AG10803 (cell line): ENCODE measurements at regions not wholly inside any gene's neighbourhood (a gene's known extent, or its start where the extent isn't known, plus 50 kb on each side); places are given as distances from the start of the nearest gene placed in this dataset.
A peak's percentile ranks its signal among the peaks of the same experiment; 100 is the strongest.

Experiments
- DNase-seq: peaks from one replicate; pipeline ENCODE4 v3.0.0; 2010; ENCODE audit warnings: low read depth
- H3K4me3 ChIP-seq: 2 replicates; pipeline ENCODE4 v1.5.1; 2011; ENCODE audit warnings: mild to moderate bottlenecking, low read length, control low read depth
- TF ChIP-seq, protein P1 (sequence below): conservative IDR thresholded peaks from 2 replicates; pipeline ENCODE4 v1.5.1; 2011; ENCODE audit warnings: mild to moderate bottlenecking, low read length, control low read depth, inconsistent platforms

DNA sequence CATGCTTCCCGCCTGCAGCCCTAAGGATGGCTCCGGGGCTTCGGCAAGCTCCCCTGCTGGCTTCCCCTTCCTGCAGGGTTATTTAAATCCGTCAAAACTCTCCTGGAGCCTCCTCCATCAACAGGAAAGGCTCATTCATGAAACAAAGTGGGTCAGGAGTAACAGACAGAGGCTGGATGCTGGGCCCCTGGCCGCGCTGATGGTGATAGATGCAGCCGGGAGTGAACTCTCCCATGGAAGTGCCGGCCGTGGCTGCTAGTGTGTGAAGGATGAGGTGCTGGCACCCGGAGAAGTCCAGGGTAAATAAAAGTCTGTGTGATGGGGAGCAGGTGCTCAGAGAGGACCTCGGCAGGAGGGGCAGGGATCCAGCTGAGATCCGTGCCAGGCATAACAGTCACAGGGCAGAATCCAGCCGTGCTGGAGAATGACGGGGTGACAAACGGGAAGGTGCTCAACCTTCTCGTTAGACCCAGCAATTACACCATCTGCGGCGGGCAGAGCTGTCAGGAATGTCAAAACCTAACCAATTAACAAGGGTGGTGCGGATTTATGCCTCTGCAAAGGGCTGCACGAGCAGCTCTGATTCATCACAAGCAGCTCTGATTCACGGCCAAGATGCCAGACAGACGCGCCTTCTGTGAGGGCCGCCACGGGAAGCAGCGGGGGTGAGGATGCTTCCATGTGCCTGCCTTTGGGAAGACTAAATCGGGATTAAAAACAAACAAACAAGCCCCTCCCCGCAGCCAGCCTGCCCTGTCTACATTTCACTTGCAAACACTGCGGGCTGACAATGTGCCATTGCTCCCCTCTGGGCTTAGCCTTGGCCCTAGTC, 55.6 kb downstream of the SYNE3 start:
- DNase-seq: peak; percentile 84
- TF ChIP-seq, protein P1, sequence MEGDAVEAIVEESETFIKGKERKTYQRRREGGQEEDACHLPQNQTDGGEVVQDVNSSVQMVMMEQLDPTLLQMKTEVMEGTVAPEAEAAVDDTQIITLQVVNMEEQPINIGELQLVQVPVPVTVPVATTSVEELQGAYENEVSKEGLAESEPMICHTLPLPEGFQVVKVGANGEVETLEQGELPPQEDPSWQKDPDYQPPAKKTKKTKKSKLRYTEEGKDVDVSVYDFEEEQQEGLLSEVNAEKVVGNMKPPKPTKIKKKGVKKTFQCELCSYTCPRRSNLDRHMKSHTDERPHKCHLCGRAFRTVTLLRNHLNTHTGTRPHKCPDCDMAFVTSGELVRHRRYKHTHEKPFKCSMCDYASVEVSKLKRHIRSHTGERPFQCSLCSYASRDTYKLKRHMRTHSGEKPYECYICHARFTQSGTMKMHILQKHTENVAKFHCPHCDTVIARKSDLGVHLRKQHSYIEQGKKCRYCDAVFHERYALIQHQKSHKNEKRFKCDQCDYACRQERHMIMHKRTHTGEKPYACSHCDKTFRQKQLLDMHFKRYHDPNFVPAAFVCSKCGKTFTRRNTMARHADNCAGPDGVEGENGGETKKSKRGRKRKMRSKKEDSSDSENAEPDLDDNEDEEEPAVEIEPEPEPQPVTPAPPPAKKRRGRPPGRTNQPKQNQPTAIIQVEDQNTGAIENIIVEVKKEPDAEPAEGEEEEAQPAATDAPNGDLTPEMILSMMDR: no peak
- H3K4me3 ChIP-seq: no peak overlapping the region

DNA sequence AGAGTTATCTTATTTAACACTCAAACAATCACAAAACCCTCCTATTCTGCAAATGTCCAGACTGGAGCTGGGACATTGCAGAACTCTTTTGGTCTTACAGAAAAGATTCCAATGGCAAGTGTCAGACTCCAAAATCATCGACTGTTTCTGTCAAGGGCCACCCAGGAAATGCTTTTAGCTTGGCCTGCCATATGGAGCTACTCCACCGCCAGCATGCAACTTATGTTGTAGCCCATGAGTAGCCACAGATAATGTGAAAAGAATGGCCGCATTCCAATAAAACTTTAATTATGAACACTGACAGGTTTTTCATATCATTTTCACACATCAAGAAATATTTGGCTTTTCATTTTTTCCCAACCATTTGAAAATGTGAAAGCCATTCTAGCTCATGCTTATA, 57.5 kb downstream of the SYNE3 start:
- TF ChIP-seq, protein P1: no peak
- no peak overlapping the region for H3K4me3 ChIP-seq
- DNase-seq: no peak

DNA sequence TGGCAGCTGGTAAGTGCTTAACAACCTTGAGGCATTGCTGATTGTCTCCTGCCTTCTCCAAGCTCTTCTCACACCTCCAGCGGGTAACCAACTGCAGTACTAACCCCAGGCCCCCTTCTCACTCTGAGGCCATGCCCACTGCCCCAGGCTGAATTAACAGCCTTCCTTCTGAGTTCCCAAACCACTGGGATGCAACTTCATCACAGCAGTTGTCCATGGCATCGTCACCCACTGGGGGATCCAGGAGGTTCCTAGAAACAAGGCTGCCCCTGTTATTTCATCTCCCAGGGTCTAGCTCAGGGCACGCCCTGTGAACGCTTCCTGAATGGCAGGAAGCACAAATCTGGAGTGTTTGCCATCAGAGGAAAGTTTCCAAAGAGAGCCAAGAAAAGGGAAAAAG, 58.0 kb downstream of the SYNE3 start:
- TF ChIP-seq, protein P1: no peak
- no peak for DNase-seq

DNA sequence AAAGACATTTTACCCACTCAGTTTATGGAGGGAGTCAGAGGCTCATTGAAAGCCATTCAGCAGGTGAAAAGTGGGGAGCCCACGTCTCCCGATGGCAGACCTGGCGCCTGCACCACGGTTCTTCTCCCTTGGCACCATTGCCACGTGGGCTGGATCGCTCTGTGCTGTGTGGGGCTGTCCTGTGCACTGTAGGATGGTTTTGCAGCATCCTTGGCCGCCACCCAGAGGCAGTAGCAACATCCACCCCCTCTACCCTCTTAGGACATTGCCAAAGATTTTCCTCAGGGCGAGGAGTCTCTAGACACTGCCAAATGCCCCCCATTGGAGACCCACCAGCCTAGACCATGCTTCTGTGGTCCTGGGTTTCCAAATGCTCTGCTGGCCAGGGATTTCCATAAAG, 60.2 kb downstream of the SYNE3 start:
- DNase-seq: no peak
- TF ChIP-seq, protein P1: no peak
- no peak overlapping the region for H3K4me3 ChIP-seq

More for the DNA sequence above, 58.0 kb downstream of the SYNE3 start:
- no peak overlapping the region for H3K4me3 ChIP-seq

DNA sequence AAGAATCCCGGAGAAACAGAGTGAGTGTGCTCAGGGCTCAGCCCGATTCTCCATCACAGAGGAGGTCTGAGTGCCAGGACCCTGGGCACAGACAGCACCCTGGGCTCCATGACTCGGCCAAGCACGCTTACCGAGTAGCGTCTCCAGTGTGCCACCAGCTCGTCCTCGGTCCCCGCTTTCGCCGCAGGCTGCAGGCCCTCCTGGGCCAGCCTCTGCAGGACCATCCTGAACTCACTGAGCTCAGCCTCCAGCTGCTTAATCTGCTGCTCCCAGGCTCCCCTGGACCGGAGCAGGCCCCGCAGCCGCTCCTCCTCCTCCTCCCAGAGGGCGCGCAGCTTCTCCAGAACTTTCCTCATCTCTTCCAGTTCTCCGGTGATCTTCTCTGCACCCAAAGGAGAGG, 61.2 kb downstream of the SYNE3 start:
- no peak for DNase-seq
- TF ChIP-seq, protein P1: no peak
- H3K4me3 ChIP-seq: no peak overlapping the region

DNA sequence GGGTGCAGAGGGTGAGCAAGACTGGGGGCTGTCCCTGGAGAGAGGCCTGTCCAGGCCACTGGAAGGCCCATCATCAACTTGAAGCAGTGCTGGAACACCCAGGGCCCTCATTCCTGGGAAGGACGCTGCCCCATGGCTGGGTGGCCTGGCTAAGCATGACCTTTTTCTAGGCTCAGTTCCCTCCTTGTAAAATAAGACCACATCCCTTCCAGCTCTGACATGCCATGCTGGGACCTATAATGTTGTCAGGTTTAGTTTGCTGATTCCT, 62.8 kb downstream of the SYNE3 start:
- no peak overlapping the region for H3K4me3 ChIP-seq
- no peak for DNase-seq
- TF ChIP-seq, protein P1: no peak

DNA sequence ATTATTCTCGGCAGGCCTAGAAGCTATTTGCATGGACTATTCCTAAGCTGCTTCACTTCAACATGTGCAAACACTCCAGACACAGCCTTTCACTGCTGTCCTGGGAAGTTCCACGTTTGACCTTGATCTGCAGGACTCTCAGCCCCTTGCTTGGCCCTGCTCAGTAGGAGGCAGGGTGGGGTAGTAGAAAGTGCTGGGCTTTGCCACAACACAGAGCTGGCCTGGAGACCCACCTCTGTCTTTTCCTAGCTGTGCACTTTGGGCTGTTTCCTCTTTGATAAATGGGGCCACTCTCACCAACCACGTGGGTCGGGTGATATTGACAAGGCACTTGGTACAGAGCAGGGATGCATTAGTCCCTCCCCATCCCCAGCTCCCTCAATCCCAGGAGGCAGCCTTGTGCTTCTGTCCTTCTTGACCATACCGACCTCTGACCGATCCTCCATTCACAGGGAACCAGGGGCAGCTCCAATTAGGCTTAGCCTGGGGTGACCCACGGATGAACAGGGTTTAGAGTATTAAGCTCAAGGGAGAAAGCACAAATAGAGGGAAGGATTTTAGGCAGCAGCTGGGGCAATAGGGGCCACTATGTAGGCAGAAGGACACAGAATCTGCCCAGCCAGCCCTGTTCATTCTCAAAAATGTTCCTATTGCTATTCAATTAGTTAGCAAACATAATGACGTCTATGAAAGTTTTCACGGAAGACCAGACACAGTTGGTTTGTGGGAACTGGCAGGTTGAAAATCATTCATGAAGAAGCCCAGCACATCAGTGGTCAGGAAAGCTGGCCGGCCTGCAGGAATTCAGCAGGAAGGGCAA, 63.3 kb downstream of the SYNE3 start:
- TF ChIP-seq, protein P1: no peak

More for the DNA sequence above, 63.3 kb downstream of the SYNE3 start:
- no peak for DNase-seq
- no peak overlapping the region for H3K4me3 ChIP-seq
